ENCODE measurements at regions not wholly inside any gene's neighbourhood (a gene's known extent, or its start where the extent isn't known, plus 50 kb on each side); places are given as distances from the start of the nearest gene placed in this dataset.

DNA sequence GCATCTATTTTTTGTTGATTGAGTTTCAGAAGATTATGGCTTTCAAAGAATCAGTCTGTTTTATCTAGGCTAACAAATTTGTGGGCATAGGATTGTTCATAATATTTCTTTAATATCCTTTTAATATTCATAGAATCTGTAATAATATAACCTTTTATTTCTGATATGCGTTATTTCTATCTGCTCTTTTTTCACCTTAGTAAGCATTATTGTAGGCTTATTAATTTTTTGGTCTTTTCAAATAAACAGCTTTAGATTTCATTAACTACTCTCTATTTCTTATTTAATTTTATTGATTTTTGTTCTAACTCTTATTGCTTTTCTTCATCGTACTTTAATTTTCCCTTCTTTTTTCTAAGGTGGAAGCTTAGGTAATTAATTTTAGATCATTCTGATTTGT lies 1614.4 kb upstream of the DDX18 start:
- TF ChIP-seq, protein P1, sequence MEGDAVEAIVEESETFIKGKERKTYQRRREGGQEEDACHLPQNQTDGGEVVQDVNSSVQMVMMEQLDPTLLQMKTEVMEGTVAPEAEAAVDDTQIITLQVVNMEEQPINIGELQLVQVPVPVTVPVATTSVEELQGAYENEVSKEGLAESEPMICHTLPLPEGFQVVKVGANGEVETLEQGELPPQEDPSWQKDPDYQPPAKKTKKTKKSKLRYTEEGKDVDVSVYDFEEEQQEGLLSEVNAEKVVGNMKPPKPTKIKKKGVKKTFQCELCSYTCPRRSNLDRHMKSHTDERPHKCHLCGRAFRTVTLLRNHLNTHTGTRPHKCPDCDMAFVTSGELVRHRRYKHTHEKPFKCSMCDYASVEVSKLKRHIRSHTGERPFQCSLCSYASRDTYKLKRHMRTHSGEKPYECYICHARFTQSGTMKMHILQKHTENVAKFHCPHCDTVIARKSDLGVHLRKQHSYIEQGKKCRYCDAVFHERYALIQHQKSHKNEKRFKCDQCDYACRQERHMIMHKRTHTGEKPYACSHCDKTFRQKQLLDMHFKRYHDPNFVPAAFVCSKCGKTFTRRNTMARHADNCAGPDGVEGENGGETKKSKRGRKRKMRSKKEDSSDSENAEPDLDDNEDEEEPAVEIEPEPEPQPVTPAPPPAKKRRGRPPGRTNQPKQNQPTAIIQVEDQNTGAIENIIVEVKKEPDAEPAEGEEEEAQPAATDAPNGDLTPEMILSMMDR (IDR thresholded peaks at IDR 0.05; ENCODE audit: borderline replicate concordance) = no peak

DNA sequence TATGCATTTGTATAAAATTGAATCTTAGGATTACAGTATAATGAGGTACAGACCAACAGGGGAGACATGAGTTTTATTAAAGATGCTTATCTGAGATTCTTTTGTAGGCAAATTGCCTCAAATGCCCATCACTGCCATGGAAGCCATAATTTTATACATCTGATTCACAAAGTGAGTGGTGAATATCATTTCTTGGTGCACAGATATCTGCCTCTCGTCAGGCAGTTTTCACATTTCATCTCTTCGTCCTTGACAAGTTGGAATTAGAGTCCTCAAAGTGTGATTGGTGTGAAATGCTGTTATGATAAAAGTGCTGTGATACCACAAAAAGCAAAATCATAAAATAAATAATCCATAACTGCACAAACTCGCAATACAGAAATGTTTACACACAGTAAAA lies 1602.8 kb upstream of the DDX18 start:
- DNase-seq = no peak
- intact Hi-C loops (cut with micrococcal nuclease) = no loop called here

More for the DNA sequence above, 1614.4 kb upstream of the DDX18 start:
- Histone ChIP-seq H3K4me1 (no peaks in the 10 kb centered on the region), H3K4me3 (no peak overlapping the region), H3K9me3 (replicated peaks) (peaks cover 51% of the 10 kb centered on the region), H3K27me3 (ENCODE audit: low read depth) (no peaks in the 10 kb centered on the region), H3K36me3 (no peaks in the 10 kb centered on the region), H3K27ac (replicated peaks) (no peak overlapping the region)
- intact Hi-C loops (cut with micrococcal nuclease) = no loop called here
- DNase-seq = no peak

DNA sequence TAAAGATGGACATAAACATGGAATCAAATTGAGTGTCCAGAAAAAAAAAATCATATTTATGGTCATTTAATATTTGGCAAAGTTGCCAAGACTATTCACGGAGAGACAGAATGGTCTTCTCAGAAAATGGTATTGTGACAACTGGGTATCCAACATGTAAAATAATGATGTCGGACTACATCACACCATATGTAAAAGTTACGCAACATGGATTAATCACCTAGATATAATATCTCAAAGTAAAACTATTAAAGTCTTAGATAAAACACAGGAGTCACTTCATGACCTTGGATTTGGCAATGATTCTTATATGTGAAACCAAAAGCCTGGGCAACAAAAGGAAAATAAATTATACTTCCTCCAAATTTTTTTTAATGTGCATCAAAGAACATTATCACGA lies 1591.7 kb upstream of the DDX18 start:
- no peaks in the 10 kb centered on the region for H3K36me3 ChIP-seq
- intact Hi-C loops (cut with micrococcal nuclease) = no loop called here
- peaks cover 26% of the 10 kb centered on the region for H3K9me3 ChIP-seq (replicated peaks)
- TF ChIP-seq, protein P1 (IDR thresholded peaks at IDR 0.05; ENCODE audit: borderline replicate concordance) = no peak
- H3K4me1 ChIP-seq = no peaks in the 10 kb centered on the region
- no peak overlapping the region for H3K4me3 ChIP-seq
- H3K27me3 ChIP-seq (ENCODE audit: low read depth) = no peaks in the 10 kb centered on the region
- no peak overlapping the region for H3K27ac ChIP-seq (replicated peaks)
- no peak for DNase-seq

More for the DNA sequence above, 1602.8 kb upstream of the DDX18 start:
- Histone ChIP-seq H3K36me3 (no peaks in the 10 kb centered on the region), H3K4me3 (no peak overlapping the region), H3K9me3 (replicated peaks) (no peaks in the 10 kb centered on the region), H3K4me1 (no peaks in the 10 kb centered on the region), H3K27ac (replicated peaks) (no peak overlapping the region), H3K27me3 (ENCODE audit: low read depth) (no peaks in the 10 kb centered on the region)
- TF ChIP-seq, protein P1 (IDR thresholded peaks at IDR 0.05; ENCODE audit: borderline replicate concordance) = no peak

DNA sequence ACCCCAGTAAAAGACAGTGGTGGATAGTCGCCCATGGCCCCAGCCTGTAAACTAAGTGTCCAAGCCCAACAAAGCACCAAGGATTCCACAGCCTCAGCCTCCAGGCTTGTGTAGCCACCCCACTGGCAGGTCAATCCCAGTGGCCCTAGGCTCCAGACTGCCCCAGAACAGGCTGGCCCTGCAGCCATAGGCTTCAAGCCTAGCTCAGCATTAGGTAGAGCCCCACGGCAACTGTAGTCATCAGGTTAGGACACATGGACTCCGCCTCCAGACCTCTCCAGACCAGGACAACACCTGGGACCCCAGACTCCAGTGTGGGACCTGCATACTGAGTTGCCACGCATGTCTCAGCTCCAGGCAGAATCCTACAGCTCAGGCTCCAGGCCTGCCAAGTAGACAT lies 1590.6 kb upstream of the DDX18 start:
- H3K9me3 ChIP-seq (replicated peaks) = peaks cover 26% of the 10 kb centered on the region
- no peak overlapping the region for H3K27ac ChIP-seq (replicated peaks)
- DNase-seq = no peak
- no peaks in the 10 kb centered on the region for H3K27me3 ChIP-seq (ENCODE audit: low read depth)
- no peaks in the 10 kb centered on the region for H3K4me1 ChIP-seq
- H3K4me3 ChIP-seq = no peak overlapping the region
- no peaks in the 10 kb centered on the region for H3K36me3 ChIP-seq
- intact Hi-C loops (cut with micrococcal nuclease) = no loop called here
- TF ChIP-seq, protein P1 (IDR thresholded peaks at IDR 0.05; ENCODE audit: borderline replicate concordance) = no peak

DNA sequence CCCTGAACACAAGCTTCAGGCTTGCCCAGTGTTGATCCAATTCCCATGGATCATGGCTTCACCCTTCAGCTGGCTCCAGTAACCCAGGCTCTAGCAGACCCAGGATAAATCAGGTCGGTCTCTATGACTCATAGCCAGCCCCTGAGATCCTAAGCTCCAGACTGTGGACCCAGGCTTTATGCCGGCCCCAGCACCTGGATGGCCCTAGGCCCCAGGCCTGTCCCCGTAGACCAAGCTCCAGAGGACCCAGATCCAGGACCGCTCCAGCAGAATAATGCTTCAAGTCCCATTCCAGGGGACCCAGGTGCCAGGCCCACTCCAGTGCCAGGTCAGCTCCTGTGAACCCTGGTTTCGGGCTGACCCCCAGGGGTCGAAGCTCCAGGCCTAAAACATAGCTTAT lies 1589.9 kb upstream of the DDX18 start:
- TF ChIP-seq, protein P1 (IDR thresholded peaks at IDR 0.05; ENCODE audit: borderline replicate concordance) = no peak
- Histone ChIP-seq H3K36me3 (no peaks in the 10 kb centered on the region), H3K27me3 (ENCODE audit: low read depth) (no peaks in the 10 kb centered on the region), H3K4me1 (no peaks in the 10 kb centered on the region), H3K4me3 (no peak overlapping the region), H3K9me3 (replicated peaks) (peaks cover 31% of the 10 kb centered on the region), H3K27ac (replicated peaks) (no peak overlapping the region)
- no peak for DNase-seq
- intact Hi-C loops (cut with micrococcal nuclease) = no loop called here

DNA sequence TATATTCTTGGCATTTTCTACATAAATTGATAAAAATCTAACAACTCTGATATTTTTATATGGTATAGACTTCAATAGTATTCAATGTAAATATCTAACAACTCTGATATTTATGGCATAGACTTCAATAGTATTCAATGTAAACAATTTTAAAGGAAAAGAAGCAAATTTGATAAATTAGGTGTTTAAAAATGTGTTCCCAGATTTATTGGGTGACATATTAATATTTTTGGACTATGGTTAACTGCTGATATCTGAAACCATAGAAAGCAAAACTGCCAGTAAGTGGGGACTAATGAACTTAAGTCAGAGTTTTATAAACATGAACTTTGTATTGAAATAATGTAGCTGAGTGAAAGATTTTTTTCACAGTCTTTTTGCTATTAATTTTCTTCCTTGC lies 1576.0 kb upstream of the DDX18 start:
- H3K4me3 ChIP-seq = no peak overlapping the region
- H3K36me3 ChIP-seq = no peaks in the 10 kb centered on the region
- intact Hi-C loops (cut with micrococcal nuclease) = no loop called here
- H3K4me1 ChIP-seq = no peaks in the 10 kb centered on the region
- no peak overlapping the region for H3K27ac ChIP-seq (replicated peaks)
- peaks cover 34% of the 10 kb centered on the region for H3K9me3 ChIP-seq (replicated peaks)
- TF ChIP-seq, protein P1 (IDR thresholded peaks at IDR 0.05; ENCODE audit: borderline replicate concordance) = no peak
- no peaks in the 10 kb centered on the region for H3K27me3 ChIP-seq (ENCODE audit: low read depth)
- DNase-seq = no peak

Measured in left ventricle myocardium inferior (tissue), 1 donor.